ENCODE measurements at regions not wholly inside any gene's neighbourhood (a gene's known extent, or its start where the extent isn't known, plus 50 kb on each side); places are given as distances from the start of the nearest gene placed in this dataset.

DNA sequence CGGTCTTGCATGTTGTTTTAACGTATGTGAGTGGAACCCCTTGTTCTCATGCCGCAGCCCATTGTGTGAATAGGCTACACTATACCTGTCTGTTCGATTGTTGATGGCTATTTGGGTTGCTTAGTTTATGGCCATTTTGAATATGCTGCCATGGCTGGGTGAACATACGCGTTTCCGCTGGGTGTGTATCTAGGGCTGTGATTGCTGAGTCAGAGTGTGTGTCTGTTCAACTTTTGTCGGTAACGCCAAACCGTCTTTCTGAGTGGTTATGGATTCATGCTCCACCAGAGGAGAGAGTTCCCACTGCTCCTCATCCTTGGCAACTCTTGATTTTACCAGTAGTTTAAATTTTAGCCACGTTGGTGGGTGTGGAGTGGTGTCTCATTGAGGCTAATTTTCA, 77.0 kb downstream of the METRNL start:
- Histone ChIP-seq H3K4me2 (ENCODE audit: low read length) (no peak overlapping the region), H3K36me3 (ENCODE audit: insufficient read depth, low read length) (no peaks in the 10 kb centered on the region), H4K20me1 (ENCODE audit: insufficient read depth, low read length) (no peaks in the 10 kb centered on the region), H3K9me2 (ENCODE audit: insufficient read depth, low read length) (no peaks in the 10 kb centered on the region), H3K4me1 (ENCODE audit: insufficient read depth, low read length, poor library complexity, severe bottlenecking) (peaks cover 6% of the 10 kb centered on the region), H3K4me3 (ENCODE audit: low read depth, low read length, poor library complexity, severe bottlenecking) (no peak overlapping the region), H3K9me3 (ENCODE audit: low read length) (no peaks in the 10 kb centered on the region), H3K27ac (ENCODE audit: low read depth, low read length, poor library complexity, severe bottlenecking) (no peak overlapping the region), H2AFZ (ENCODE audit: low read length) (no peak overlapping the region), H3K79me2 (ENCODE audit: insufficient read depth, low read depth, low read length) (no peaks in the 10 kb centered on the region)
- DNase-seq (ENCODE audit: low spot score) = no peak
- ChIA-PET POLR2A (no interaction called here), CTCF (ENCODE audit: unreplicated experiment) (no interaction called here)
- TF ChIP-seq, protein P1, sequence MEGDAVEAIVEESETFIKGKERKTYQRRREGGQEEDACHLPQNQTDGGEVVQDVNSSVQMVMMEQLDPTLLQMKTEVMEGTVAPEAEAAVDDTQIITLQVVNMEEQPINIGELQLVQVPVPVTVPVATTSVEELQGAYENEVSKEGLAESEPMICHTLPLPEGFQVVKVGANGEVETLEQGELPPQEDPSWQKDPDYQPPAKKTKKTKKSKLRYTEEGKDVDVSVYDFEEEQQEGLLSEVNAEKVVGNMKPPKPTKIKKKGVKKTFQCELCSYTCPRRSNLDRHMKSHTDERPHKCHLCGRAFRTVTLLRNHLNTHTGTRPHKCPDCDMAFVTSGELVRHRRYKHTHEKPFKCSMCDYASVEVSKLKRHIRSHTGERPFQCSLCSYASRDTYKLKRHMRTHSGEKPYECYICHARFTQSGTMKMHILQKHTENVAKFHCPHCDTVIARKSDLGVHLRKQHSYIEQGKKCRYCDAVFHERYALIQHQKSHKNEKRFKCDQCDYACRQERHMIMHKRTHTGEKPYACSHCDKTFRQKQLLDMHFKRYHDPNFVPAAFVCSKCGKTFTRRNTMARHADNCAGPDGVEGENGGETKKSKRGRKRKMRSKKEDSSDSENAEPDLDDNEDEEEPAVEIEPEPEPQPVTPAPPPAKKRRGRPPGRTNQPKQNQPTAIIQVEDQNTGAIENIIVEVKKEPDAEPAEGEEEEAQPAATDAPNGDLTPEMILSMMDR (conservative IDR thresholded peaks at IDR 0.05; ENCODE audit: low read length) = no peak
- no peak for TF ChIP-seq EZH2phosphoT487 (IDR thresholded peaks at IDR 0.05; ENCODE audit: borderline replicate concordance, low read depth, low read length)
- no TSS peak for BruUV-seq (replicated peaks)
- intact Hi-C loops (cut with micrococcal nuclease; ENCODE audit: unreplicated experiment) = no loop called here

DNA sequence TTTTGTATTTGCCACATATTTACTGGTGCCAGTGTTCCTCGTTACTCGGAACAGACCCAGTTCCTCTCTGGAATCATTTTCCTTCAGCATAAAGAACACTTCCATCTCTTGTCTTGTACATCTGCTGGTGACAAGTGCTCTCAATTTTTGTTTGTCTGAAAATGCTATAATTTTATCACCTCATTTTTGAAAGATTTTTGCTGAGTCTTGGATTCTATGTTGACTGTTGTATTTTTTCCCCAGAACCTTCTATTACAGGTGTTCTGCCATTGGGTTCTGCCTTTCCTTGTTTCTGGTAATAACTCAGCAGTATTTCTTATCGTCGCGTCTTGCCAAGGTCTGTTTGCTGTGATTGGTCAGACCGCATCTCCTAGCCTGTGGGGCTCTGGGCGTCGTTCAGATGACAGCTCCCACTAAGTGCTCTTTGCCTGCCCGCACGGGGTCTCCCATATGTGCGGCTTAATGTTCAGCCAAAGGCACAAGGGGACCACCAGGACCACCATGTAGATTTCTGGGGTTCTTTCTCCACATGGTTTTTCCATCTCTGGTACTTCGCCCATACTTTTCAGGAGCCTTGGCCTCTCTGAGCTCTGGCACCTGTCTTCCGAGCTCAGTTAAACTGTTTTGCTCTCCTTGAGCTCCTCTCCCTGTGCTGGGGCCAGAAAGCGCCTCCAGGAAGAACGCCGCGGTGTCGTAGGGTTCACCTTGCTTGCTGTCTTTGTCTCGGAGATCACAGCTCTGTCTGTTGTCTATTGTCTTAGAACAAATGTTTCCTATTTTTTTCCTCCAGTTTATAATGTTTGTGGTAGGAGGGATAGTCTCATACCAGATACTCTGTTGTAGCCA, 80.0 kb downstream of the METRNL start:
- POLR2A ChIA-PET = no interaction called here
- no peak overlapping the region for H3K4me3 ChIP-seq (ENCODE audit: low read depth, low read length, poor library complexity, severe bottlenecking)
- no TSS peak for BruUV-seq (replicated peaks)
- H4K20me1 ChIP-seq (ENCODE audit: insufficient read depth, low read length) = no peaks in the 10 kb centered on the region
- DNase-seq (ENCODE audit: low spot score) = no peak
- CTCF ChIA-PET (ENCODE audit: unreplicated experiment) = no interaction called here
- H3K79me2 ChIP-seq (ENCODE audit: insufficient read depth, low read depth, low read length) = no peaks in the 10 kb centered on the region
- H3K4me1 ChIP-seq (ENCODE audit: insufficient read depth, low read length, poor library complexity, severe bottlenecking) = no peaks in the 10 kb centered on the region
- H2AFZ ChIP-seq (ENCODE audit: low read length) = no peak overlapping the region
- TF ChIP-seq, protein P1 (conservative IDR thresholded peaks at IDR 0.05; ENCODE audit: low read length) = no peak
- no peak for TF ChIP-seq EZH2phosphoT487 (IDR thresholded peaks at IDR 0.05; ENCODE audit: borderline replicate concordance, low read depth, low read length)
- intact Hi-C loops (cut with micrococcal nuclease; ENCODE audit: unreplicated experiment) = no loop called here
- no peak overlapping the region for H3K27ac ChIP-seq (ENCODE audit: low read depth, low read length, poor library complexity, severe bottlenecking)
- H3K36me3 ChIP-seq (ENCODE audit: insufficient read depth, low read length) = no peaks in the 10 kb centered on the region
- H3K4me2 ChIP-seq (ENCODE audit: low read length) = no peak overlapping the region
- H3K9me2 ChIP-seq (ENCODE audit: insufficient read depth, low read length) = no peaks in the 10 kb centered on the region
- no peaks in the 10 kb centered on the region for H3K9me3 ChIP-seq (ENCODE audit: low read length)

Measured in OCI-LY7 (cell line).